HepG2 (cell line): ENCODE measurements at regions not wholly inside any gene's neighbourhood (a gene's known extent, or its start where the extent isn't known, plus 50 kb on each side); places are given as distances from the start of the nearest gene placed in this dataset.

Source experiments
- CBX1 ChIP-seq: IDR thresholded peaks from one replicate; pipeline ENCODE4 v1.6.1; 2016; ENCODE audit warnings: antibody characterized with exemption, low read depth
- EHMT2 ChIP-seq: fragments of 200-600 bp; sonication (generic); IDR thresholded peaks from 2 replicates; pipeline ENCODE4 v1.7.0; 2017; ENCODE audit warnings: antibody characterized with exemption, low read depth, low read length, borderline replicate concordance
- GLMP ChIP-seq: sonication (generic); formaldehyde crosslinking; IDR thresholded peaks from 2 replicates; pipeline ENCODE4 v1.9.0; 2021; ENCODE audit warnings: missing genetic modification reagents, mild to moderate bottlenecking, borderline replicate concordance
- HINFP ChIP-seq: sonication (generic); formaldehyde crosslinking; IDR thresholded peaks from 2 replicates; pipeline ENCODE4 v1.4.0; 2020; ENCODE audit warnings: low read depth, mild to moderate bottlenecking, missing genetic modification reagents
- NR3C1 ChIP-seq: sonication (generic); formaldehyde crosslinking; IDR thresholded peaks from 2 replicates; pipeline ENCODE4 v1.4.0; 2020; ENCODE audit warnings: missing genetic modification reagents
- POGK ChIP-seq: sonication (generic); formaldehyde crosslinking; conservative IDR thresholded peaks from 2 replicates; pipeline ENCODE4 v1.8.0; 2022; ENCODE audit warnings: mild to moderate bottlenecking, moderate library complexity, missing genetic modification reagents
- RNF2 ChIP-seq: fragments of 450-650 bp; conservative IDR thresholded peaks from 2 replicates; pipeline ENCODE4 v1.6.1; 2016; ENCODE audit warnings: low read depth
- SALL1 ChIP-seq: sonication (generic); formaldehyde crosslinking; IDR thresholded peaks from 2 replicates; pipeline ENCODE4 v1.8.0; 2022; ENCODE audit warnings: mild to moderate bottlenecking, missing genetic modification reagents
- SSRP1 ChIP-seq: IDR thresholded peaks from 2 replicates; pipeline ENCODE4 v1.6.1; 2016; ENCODE audit warnings: control low read depth
- TBL1XR1 ChIP-seq: fragments of 150-350 bp; IDR thresholded peaks from 2 replicates; pipeline ENCODE4 v1.6.1; 2014; ENCODE audit warnings: borderline replicate concordance, low read length; ENCODE audit not compliant: partially characterized antibody
- THAP11 ChIP-seq: IDR thresholded peaks from 2 replicates; pipeline ENCODE4 v1.6.1; 2016; ENCODE audit warnings: missing biosample characterization, missing genetic modification reagents
- ZBTB21 ChIP-seq: sonication (generic); formaldehyde crosslinking; IDR thresholded peaks from 2 replicates; pipeline ENCODE4 v1.4.0; 2020; ENCODE audit warnings: missing genetic modification reagents
- ZNF792 ChIP-seq: IDR thresholded peaks from 2 replicates; pipeline ENCODE4 v1.6.1; 2016
- TF ChIP-seq, protein P1 (sequence below): sonication (generic); formaldehyde crosslinking; IDR thresholded peaks from 2 replicates; pipeline ENCODE4 v1.4.0; 2020; ENCODE audit warnings: missing genetic modification reagents
- TF ChIP-seq, protein P2 (sequence below): conservative IDR thresholded peaks from 2 replicates; pipeline ENCODE4 v1.6.1; 2018; ENCODE audit warnings: missing genetic modification reagents
- TF ChIP-seq, protein P3 (sequence below): sonication (generic); formaldehyde crosslinking; IDR thresholded peaks from 2 replicates; pipeline ENCODE4 v1.5.1; 2020; ENCODE audit warnings: mild to moderate bottlenecking, missing genetic modification reagents, moderate library complexity
- TF ChIP-seq, protein P4 (sequence below): sonication (generic); formaldehyde crosslinking; IDR thresholded peaks from 2 replicates; pipeline ENCODE4 v1.9.0; 2021; ENCODE audit warnings: missing genetic modification reagents, borderline replicate concordance
- TF ChIP-seq, protein P5 (sequence below): sonication (generic); formaldehyde crosslinking; IDR thresholded peaks from 2 replicates; pipeline ENCODE4 v1.4.0; 2020; ENCODE audit warnings: missing genetic modification reagents

DNA sequence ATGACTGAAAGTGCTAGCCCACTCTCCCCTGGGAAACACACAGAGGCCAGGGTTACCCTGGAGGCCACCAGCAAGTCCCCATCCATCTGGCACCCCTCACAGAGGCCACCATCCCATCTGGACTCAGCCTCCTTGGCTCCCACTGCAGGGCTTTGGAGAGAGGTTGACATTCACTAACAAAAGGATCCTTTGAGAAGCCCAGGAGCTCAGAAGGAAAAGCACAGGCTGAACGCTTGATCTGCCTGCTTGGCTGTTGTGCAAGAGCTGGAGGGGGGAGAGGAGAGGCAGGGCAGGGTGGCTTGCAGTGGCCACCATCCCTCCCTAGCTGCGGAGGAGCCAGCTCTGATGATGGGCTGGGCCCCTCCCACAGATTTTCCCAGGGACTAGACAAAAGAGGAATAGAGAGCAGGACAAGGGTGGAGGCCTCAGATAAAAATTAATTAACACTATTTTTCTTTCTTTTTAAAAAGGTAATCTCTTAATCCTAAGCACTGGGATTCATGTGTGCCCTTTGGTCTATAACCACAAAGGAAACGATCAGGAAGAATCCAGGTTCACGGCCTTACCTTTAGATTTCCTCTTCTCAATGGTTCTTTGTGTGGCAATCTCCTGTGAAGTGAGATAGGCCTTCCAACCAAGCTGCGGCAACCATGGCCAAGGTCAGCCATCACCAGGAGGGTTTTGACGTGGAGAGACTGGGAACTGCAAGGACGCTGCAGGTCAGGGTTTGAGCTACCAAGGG, 154.7 kb downstream of the BARX2 start (continued):
- peak; percentile 95; the same call in 1 of the 2 replicates for TF ChIP-seq EHMT2
- TF ChIP-seq RNF2 = no peak
- no peak for TF ChIP-seq ZBTB21 (CRISPR knock-in tag)
- no peak for TF ChIP-seq GLMP (CRISPR knock-in tag)
- TF ChIP-seq, protein P1, sequence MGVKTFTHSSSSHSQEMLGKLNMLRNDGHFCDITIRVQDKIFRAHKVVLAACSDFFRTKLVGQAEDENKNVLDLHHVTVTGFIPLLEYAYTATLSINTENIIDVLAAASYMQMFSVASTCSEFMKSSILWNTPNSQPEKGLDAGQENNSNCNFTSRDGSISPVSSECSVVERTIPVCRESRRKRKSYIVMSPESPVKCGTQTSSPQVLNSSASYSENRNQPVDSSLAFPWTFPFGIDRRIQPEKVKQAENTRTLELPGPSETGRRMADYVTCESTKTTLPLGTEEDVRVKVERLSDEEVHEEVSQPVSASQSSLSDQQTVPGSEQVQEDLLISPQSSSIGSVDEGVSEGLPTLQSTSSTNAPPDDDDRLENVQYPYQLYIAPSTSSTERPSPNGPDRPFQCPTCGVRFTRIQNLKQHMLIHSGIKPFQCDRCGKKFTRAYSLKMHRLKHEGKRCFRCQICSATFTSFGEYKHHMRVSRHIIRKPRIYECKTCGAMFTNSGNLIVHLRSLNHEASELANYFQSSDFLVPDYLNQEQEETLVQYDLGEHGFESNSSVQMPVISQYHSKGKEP (CRISPR knock-in tag) = no peak
- TF ChIP-seq ZNF792 (CRISPR knock-in tag) = no peak
- TF ChIP-seq, protein P2, sequence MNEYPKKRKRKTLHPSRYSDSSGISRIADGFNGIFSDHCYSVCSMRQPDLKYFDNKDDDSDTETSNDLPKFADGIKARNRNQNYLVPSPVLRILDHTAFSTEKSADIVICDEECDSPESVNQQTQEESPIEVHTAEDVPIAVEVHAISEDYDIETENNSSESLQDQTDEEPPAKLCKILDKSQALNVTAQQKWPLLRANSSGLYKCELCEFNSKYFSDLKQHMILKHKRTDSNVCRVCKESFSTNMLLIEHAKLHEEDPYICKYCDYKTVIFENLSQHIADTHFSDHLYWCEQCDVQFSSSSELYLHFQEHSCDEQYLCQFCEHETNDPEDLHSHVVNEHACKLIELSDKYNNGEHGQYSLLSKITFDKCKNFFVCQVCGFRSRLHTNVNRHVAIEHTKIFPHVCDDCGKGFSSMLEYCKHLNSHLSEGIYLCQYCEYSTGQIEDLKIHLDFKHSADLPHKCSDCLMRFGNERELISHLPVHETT (CRISPR knock-in tag) = no peak
- TF ChIP-seq, protein P3, sequence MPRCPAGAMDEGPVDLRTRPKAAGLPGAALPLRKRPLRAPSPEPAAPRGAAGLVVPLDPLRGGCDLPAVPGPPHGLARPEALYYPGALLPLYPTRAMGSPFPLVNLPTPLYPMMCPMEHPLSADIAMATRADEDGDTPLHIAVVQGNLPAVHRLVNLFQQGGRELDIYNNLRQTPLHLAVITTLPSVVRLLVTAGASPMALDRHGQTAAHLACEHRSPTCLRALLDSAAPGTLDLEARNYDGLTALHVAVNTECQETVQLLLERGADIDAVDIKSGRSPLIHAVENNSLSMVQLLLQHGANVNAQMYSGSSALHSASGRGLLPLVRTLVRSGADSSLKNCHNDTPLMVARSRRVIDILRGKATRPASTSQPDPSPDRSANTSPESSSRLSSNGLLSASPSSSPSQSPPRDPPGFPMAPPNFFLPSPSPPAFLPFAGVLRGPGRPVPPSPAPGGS = no peak
- TF ChIP-seq CBX1 = peak; percentile 22
- TF ChIP-seq HINFP (CRISPR knock-in tag) = no peak
- TF ChIP-seq SALL1 = peak; percentile 31; the same call in 1 of the 2 replicates
- TF ChIP-seq, protein P4, sequence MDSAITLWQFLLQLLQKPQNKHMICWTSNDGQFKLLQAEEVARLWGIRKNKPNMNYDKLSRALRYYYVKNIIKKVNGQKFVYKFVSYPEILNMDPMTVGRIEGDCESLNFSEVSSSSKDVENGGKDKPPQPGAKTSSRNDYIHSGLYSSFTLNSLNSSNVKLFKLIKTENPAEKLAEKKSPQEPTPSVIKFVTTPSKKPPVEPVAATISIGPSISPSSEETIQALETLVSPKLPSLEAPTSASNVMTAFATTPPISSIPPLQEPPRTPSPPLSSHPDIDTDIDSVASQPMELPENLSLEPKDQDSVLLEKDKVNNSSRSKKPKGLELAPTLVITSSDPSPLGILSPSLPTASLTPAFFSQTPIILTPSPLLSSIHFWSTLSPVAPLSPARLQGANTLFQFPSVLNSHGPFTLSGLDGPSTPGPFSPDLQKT = no peak
- TF ChIP-seq POGK (CRISPR knock-in tag) = no peak
- TF ChIP-seq SSRP1 (CRISPR knock-in tag) = no peak
- TF ChIP-seq, protein P5, sequence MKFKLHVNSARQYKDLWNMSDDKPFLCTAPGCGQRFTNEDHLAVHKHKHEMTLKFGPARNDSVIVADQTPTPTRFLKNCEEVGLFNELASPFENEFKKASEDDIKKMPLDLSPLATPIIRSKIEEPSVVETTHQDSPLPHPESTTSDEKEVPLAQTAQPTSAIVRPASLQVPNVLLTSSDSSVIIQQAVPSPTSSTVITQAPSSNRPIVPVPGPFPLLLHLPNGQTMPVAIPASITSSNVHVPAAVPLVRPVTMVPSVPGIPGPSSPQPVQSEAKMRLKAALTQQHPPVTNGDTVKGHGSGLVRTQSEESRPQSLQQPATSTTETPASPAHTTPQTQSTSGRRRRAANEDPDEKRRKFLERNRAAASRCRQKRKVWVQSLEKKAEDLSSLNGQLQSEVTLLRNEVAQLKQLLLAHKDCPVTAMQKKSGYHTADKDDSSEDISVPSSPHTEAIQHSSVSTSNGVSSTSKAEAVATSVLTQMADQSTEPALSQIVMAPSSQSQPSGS (CRISPR knock-in tag) = no peak
- no peak for TF ChIP-seq THAP11 (CRISPR knock-in tag)
- no peak for TF ChIP-seq TBL1XR1
- TF ChIP-seq NR3C1 (CRISPR knock-in tag) = no peak
